PC-9 (cell line): ENCODE measurements at regions not wholly inside any gene's neighbourhood (a gene's known extent, or its start where the extent isn't known, plus 50 kb on each side); places are given as distances from the start of the nearest gene placed in this dataset.

Experiments
- BruUV-seq: library from RNA; stranded (reverse); fragments of 400-500 nt; replicated peaks from 2 replicates; lab custom pipeline; 2021; lab: Mats Ljungman, UMichigan
- CTCF ChIA-PET: fragments of 300-600 bp; sonication (Branson Sonifier 250); formaldehyde crosslinking; loops from one replicate; lab custom pipeline; 2022; ENCODE audit warnings: antibody characterized with exemption; lab: Charles Lee
- POLR2A ChIA-PET: fragments of 300-600 bp; sonication (Branson Sonifier 250); formaldehyde crosslinking; loops from one replicate; lab custom pipeline; 2022; ENCODE audit warnings: antibody characterized with exemption; ENCODE audit not compliant: unreplicated experiment; lab: Charles Lee
- DNase-seq, 2 experiments: peaks; one replicate each; pipeline versions ENCODE4 v3.0.0 to v3.0.0-alpha.2; 2015 to 2022; ENCODE audit warnings: mixed read lengths in 1 of 2
- H2AFZ ChIP-seq: fragments of 200-600 bp; sonication (generic); 2 replicates; pipeline ENCODE4 v1.8.1; 2017; ENCODE audit warnings: antibody characterized with exemption
- H3F3A ChIP-seq: fragments of 200-600 bp; sonication (generic); 2 replicates; pipeline ENCODE4 v1.8.1; 2017; ENCODE audit warnings: antibody characterized with exemption, mild to moderate bottlenecking, low read depth; ENCODE audit not compliant: insufficient read depth
- H3K27ac ChIP-seq: fragments of 200-600 bp; sonication (generic); 2 replicates; pipeline ENCODE4 v1.6.1; 2016; ENCODE audit warnings: mixed run types
- H3K27me3 ChIP-seq: fragments of 200-600 bp; sonication (generic); 2 replicates; pipeline ENCODE4 v1.6.1; 2016; ENCODE audit warnings: low read depth, mixed run types; ENCODE audit not compliant: insufficient read depth
- H3K36me3 ChIP-seq: fragments of 200-600 bp; sonication (generic); 2 replicates; pipeline ENCODE4 v1.6.1; 2016; ENCODE audit warnings: low read depth, mixed run types
- H3K4me1 ChIP-seq: fragments of 200-600 bp; sonication (generic); replicated peaks from 2 replicates; pipeline ENCODE4 v1.6.1; 2016; ENCODE audit warnings: mixed run types; ENCODE audit not compliant: insufficient read depth
- H3K4me2 ChIP-seq: fragments of 200-600 bp; sonication (generic); 2 replicates; pipeline ENCODE4 v1.6.1; 2017; ENCODE audit warnings: mixed run types
- H3K4me3 ChIP-seq: fragments of 200-600 bp; sonication (generic); 2 replicates; pipeline ENCODE4 v1.6.1; 2016; ENCODE audit warnings: mixed run types
- H3K79me2 ChIP-seq: fragments of 200-600 bp; sonication (generic); 2 replicates; pipeline ENCODE4 v1.6.1; 2017; ENCODE audit warnings: low read depth, mixed run types
- H3K9me2 ChIP-seq: fragments of 200-600 bp; sonication (generic); 2 replicates; pipeline ENCODE4 v1.8.1; 2017; ENCODE audit warnings: mild to moderate bottlenecking; ENCODE audit not compliant: insufficient read depth
- H3K9me3 ChIP-seq: fragments of 200-600 bp; sonication (generic); 2 replicates; pipeline ENCODE4 v1.8.1; 2016; ENCODE audit warnings: low read depth; ENCODE audit not compliant: insufficient read depth
- H4K20me1 ChIP-seq: fragments of 200-600 bp; sonication (generic); 2 replicates; pipeline ENCODE4 v1.8.1; 2017; ENCODE audit not compliant: insufficient read depth
- EZH2 ChIP-seq: fragments of 200-600 bp; sonication (generic); IDR thresholded peaks from 2 replicates; pipeline ENCODE4 v1.8.0; 2017; ENCODE audit warnings: antibody characterized with exemption, low read depth
- intact Hi-C: fragments of 100-400 bp; cut with micrococcal nuclease; formaldehyde crosslinking; loops from one replicate; pipeline ENCODE4 v1.10.0; 2022; ENCODE audit not compliant: unreplicated experiment
- TF ChIP-seq, protein P1 (sequence below): fragments of 200-600 bp; sonication (generic); conservative IDR thresholded peaks from 2 replicates; pipeline ENCODE4 v1.6.1; 2017; ENCODE audit warnings: mixed run types, antibody characterized with exemption, mild to moderate bottlenecking, moderate library complexity

DNA sequence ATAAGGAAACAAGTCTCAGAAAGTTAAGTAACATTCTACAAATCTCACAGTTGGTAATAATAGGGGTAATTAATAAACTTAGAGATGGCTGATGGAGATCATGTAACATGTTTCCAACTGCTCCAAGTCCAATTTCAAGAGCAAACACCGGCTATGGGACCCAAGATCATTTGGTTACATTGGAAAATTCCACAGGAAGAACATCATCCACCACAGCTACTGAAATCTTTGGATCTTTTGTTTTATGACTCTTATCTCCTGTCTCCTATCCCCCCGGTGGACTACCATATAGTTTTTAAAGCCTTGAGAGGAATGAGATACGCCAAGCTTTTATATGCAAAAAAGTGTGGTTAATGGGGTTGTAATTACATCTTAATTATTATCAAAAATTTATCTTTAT lies 216.1 kb downstream of the WNT5A start:
- DNase-seq: no peak
- BruUV-seq: no TSS peak
- Histone ChIP-seq H3F3A (no peaks in the 10 kb centered on the region), H3K9me3 (no peaks in the 10 kb centered on the region), H3K36me3 (no peaks in the 10 kb centered on the region), H3K4me1 (no peaks in the 10 kb centered on the region), H3K4me2 (no peak overlapping the region), H4K20me1 (no peaks in the 10 kb centered on the region), H3K9me2 (no peaks in the 10 kb centered on the region), H3K4me3 (no peak overlapping the region), H3K27ac (no peak overlapping the region), H3K27me3 (no peaks in the 10 kb centered on the region), H3K79me2 (no peaks in the 10 kb centered on the region), H2AFZ (no peak overlapping the region)
- CTCF ChIA-PET: no interaction called here
- intact Hi-C loops: no loop called here
- POLR2A ChIA-PET: no interaction called here
- no peak for TF ChIP-seq EZH2
- TF ChIP-seq, protein P1, sequence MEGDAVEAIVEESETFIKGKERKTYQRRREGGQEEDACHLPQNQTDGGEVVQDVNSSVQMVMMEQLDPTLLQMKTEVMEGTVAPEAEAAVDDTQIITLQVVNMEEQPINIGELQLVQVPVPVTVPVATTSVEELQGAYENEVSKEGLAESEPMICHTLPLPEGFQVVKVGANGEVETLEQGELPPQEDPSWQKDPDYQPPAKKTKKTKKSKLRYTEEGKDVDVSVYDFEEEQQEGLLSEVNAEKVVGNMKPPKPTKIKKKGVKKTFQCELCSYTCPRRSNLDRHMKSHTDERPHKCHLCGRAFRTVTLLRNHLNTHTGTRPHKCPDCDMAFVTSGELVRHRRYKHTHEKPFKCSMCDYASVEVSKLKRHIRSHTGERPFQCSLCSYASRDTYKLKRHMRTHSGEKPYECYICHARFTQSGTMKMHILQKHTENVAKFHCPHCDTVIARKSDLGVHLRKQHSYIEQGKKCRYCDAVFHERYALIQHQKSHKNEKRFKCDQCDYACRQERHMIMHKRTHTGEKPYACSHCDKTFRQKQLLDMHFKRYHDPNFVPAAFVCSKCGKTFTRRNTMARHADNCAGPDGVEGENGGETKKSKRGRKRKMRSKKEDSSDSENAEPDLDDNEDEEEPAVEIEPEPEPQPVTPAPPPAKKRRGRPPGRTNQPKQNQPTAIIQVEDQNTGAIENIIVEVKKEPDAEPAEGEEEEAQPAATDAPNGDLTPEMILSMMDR: no peak

DNA sequence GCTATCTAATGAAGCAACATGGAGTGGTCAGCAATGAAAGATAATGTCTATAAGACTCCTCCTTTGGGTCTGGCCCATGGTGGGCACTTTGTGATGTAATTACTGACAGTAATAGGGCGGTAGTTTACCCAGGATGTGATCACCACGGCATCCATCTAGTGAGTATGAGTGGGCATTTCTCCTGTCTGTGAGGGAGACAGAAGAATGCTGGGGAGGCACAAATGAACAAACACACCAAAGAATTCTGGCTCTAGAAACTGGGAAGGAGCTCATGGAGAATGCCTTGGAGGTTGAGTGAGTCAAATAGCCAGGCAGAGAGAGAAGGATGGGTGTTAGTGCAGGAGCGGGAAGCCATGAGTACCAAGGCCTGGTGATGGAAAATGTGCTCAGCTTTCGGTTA lies 217.5 kb downstream of the WNT5A start:
- no peaks in the 10 kb centered on the region for H3K9me2 ChIP-seq
- intact Hi-C loops: no loop called here
- ChIA-PET POLR2A (no interaction called here), CTCF (no interaction called here)
- H3K9me3 ChIP-seq: no peaks in the 10 kb centered on the region
- H3K4me2 ChIP-seq: no peak overlapping the region
- H3K27ac ChIP-seq: no peak overlapping the region
- no peaks in the 10 kb centered on the region for H4K20me1 ChIP-seq
- H3K36me3 ChIP-seq: no peaks in the 10 kb centered on the region
- no peak for DNase-seq
- no peaks in the 10 kb centered on the region for H3K79me2 ChIP-seq
- no peaks in the 10 kb centered on the region for H3K4me1 ChIP-seq
- H3F3A ChIP-seq: no peaks in the 10 kb centered on the region
- no peak overlapping the region for H2AFZ ChIP-seq
- H3K27me3 ChIP-seq: no peaks in the 10 kb centered on the region
- no peak overlapping the region for H3K4me3 ChIP-seq
- TF ChIP-seq, protein P1: no peak
- TF ChIP-seq EZH2: no peak
- no TSS peak for BruUV-seq

DNA sequence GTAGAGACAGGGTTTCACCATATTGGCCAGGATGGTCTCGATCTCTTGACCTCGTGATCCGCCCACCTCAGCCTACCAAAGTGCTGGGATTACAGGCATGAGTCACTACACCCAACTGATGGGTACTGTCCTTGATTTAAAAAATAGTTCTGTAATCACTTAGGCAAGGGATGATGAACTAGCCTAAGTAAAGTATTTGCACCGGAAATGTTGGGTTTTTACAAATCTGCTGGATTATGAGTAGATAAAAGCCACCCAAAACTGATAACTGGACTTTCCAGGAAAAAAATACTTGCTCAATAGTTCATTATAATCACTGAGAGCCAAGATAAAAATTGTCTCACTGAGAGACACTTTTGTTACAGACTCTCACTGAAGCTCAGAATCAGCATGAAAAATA lies 218.0 kb downstream of the WNT5A start:
- POLR2A ChIA-PET: no interaction called here
- H3K4me2 ChIP-seq: no peak overlapping the region
- no peaks in the 10 kb centered on the region for H4K20me1 ChIP-seq
- H3K27ac ChIP-seq: no peak overlapping the region
- no peak for DNase-seq
- intact Hi-C loops: no loop called here
- H2AFZ ChIP-seq: no peak overlapping the region
- BruUV-seq: no TSS peak
- H3K36me3 ChIP-seq: no peaks in the 10 kb centered on the region
- H3K9me2 ChIP-seq: no peaks in the 10 kb centered on the region
- no peak overlapping the region for H3K4me3 ChIP-seq
- H3F3A ChIP-seq: no peaks in the 10 kb centered on the region
- no peaks in the 10 kb centered on the region for H3K27me3 ChIP-seq
- TF ChIP-seq, protein P1: no peak
- no peak for TF ChIP-seq EZH2
- no peaks in the 10 kb centered on the region for H3K9me3 ChIP-seq
- CTCF ChIA-PET: no interaction called here
- H3K4me1 ChIP-seq: no peaks in the 10 kb centered on the region
- no peaks in the 10 kb centered on the region for H3K79me2 ChIP-seq
